ENCODE measurements at regions not wholly inside any gene's neighbourhood (a gene's known extent, or its start where the extent isn't known, plus 50 kb on each side); places are given as distances from the start of the nearest gene placed in this dataset.

- H3K4me1 Mint-ChIP-seq = peaks cover 20% of the 10 kb centered on the region in 2 experiments
- Histone ChIP-seq H4K20me1 (ENCODE audit: control insufficient read depth, insufficient read depth, insufficient read length) (no peaks in the 10 kb centered on the region), H2BK5ac (ENCODE audit: insufficient read length, low read length) (no peak overlapping the region), H3K23ac (ENCODE audit: insufficient read length, low read depth, low read length) (no peak overlapping the region), H3K27me3 (ENCODE audit: insufficient read depth, low read length) (no peaks in the 10 kb centered on the region), H4K5ac (ENCODE audit: insufficient read length, low read depth, low read length) (no peak overlapping the region), H2AK5ac (ENCODE audit: insufficient read length, low read length) (no peak overlapping the region), H3T11ph (ENCODE audit: low read length) (no peak overlapping the region), H3K4ac (ENCODE audit: low read depth, low read length) (no peak overlapping the region), H2BK15ac (ENCODE audit: low read depth, low read length) (no peak overlapping the region), H2BK120ac (ENCODE audit: low read depth, low read length, poor library complexity, severe bottlenecking) (no peak overlapping the region), H3K27ac (ENCODE audit: insufficient read length, low read depth, low read length) (no peak overlapping the region), H4K91ac (ENCODE audit: insufficient read length, low read depth, low read length) (no peak overlapping the region), H3K79me2 (ENCODE audit: insufficient read depth, low read length) (no peaks in the 10 kb centered on the region), H3K4me2 (ENCODE audit: insufficient read depth, insufficient read length, low read length) (no peak overlapping the region), H2BK12ac (ENCODE audit: insufficient read length, low read depth, low read length) (no peak overlapping the region), H3K23me2 (ENCODE audit: insufficient read length, low read depth, low read length, poor library complexity, severe bottlenecking) (no peaks in the 10 kb centered on the region), H3K18ac (ENCODE audit: insufficient read length, low read depth, low read length) (no peak overlapping the region), H3K79me1 (ENCODE audit: insufficient read depth, low read depth, low read length, poor library complexity, severe bottlenecking) (no peaks in the 10 kb centered on the region), H4K8ac (replicated peaks; ENCODE audit: insufficient read length, low read depth, low read length) (no peak overlapping the region), H3K9ac (ENCODE audit: extremely low read depth, insufficient read length, low read length) (no peak overlapping the region), H2AFZ (ENCODE audit: low read length) (no peak overlapping the region), H3K9me3 (ENCODE audit: control insufficient read depth, low read depth, low read length) (no peaks in the 10 kb centered on the region), H3K56ac (ENCODE audit: insufficient read length, low read depth, low read length) (no peak overlapping the region), H3K4me1 (ENCODE audit: insufficient read depth, low read length) (peaks cover 2% of the 10 kb centered on the region; the same call in 1 of the 2 replicates), H3K14ac (ENCODE audit: insufficient read depth, low read length) (no peak overlapping the region), H2BK20ac (ENCODE audit: low read depth, low read length, poor library complexity, severe bottlenecking) (no peak overlapping the region)
- H3K36me3 Mint-ChIP-seq (ENCODE audit: insufficient read depth in 1 of 3, low read depth in 3 of 3) = peaks cover 6 to 20% (median 14%) of the 10 kb centered on the region in 3 experiments; a peak in 6 of 7 replicates
- no peaks in the 10 kb centered on the region for H3K27me3 Mint-ChIP-seq (ENCODE audit: low read depth)
- H3K4me3 Mint-ChIP-seq = no peak overlapping the region
- no peak overlapping the region for H3K27ac Mint-ChIP-seq
- WGBS (ENCODE audit: extremely low coverage, insufficient read length, low lambda C conversion rate) = no CpG with 5 or more reads among the region's 2 CpGs
- no peak for TF ChIP-seq CTCF (conservative IDR thresholded peaks at IDR 0.05)
- no peak for DNase-seq
- peaks cover 15 to 16% of the 10 kb centered on the region in 2 experiments for H3K9me3 Mint-ChIP-seq
Observed at GRCh38 chr3:31438742-31439141, 94.0 kb upstream of the STT3B start.
